ENCODE measurements at regions not wholly inside any gene's neighbourhood (a gene's known extent, or its start where the extent isn't known, plus 50 kb on each side); places are given as distances from the start of the nearest gene placed in this dataset.

DNA sequence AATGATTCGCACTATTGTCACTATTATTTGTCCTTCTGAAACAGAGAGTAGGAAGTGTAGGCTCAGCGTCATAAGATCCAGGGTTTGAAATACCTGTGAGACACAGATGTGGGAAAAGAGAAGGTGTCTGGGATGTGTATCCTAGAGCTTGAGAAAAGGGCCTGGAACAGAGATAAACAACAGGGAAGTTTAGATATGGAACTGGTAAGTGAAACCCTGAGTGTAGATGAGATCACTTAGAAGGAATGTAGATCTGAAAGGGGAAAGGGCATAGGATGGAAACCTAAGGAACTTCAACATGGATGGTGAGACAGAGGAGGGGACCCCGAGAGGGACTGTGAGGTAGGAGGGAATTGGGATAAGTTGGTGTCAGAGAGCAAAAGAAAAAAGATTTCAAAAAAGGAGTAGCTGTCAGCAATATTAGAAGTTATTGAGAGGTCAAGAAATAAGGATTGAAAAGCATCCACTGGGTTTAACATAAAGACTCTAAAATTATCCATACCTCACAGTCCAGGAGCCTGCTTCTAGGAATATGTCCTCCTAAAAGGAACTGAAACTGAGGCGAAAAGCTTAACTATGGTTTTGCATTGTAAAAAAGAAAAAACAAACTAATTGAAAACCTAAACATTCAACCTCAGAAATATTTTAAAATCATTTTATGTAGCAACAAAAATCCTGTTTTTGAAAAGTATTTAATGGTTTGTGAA lies 119.2 kb upstream of the NPVF start:
- ATAC-seq (no peak), DNase-seq (ENCODE audit: low read depth, low spot score) (no peak)
- H3K9me3 ChIP-seq (ENCODE audit: control insufficient read depth in 1 of 2, insufficient read depth in 1 of 2, low read depth in 1 of 2, low read length in 2 of 2): no peaks in the 10 kb centered on the region
- no peak overlapping the region for H2AFZ ChIP-seq (ENCODE audit: low read depth, low read length, poor library complexity, severe bottlenecking)
- no peaks in the 10 kb centered on the region for H3K36me3 ChIP-seq (ENCODE audit: control insufficient read depth in 1 of 2, insufficient read depth in 2 of 2, low read length in 2 of 2)
- ChIA-PET RAD21 (ENCODE audit: low non-redundant PET in 1 of 2, low total read pairs in 2 of 2, uncharacterized antibody in 2 of 2, unreplicated experiment in 2 of 2) (no interaction called here), POLR2A (no interaction called here), CTCF (no interaction called here)
- no peaks in the 10 kb centered on the region for H3K79me2 ChIP-seq (ENCODE audit: insufficient read depth, low read length)
- no peaks in the 10 kb centered on the region for H3K9me2 ChIP-seq (ENCODE audit: insufficient read depth)
- H3K9ac ChIP-seq (ENCODE audit: low read length): no peak overlapping the region
- BruUV-seq (replicated peaks): no TSS peak
- TF ChIP-seq MAX (IDR thresholded peaks at IDR 0.05): no peak
- TF ChIP-seq EZH2phosphoT487 (IDR thresholded peaks at IDR 0.05; ENCODE audit: borderline replicate concordance): no peak
- no peak for TF ChIP-seq TCF7L2 (IDR thresholded peaks at IDR 0.05; ENCODE audit: borderline replicate concordance, extremely low read depth, insufficient read depth, insufficient read length)
- no peak for TF ChIP-seq JUND (IDR thresholded peaks at IDR 0.05)
- TF ChIP-seq CTCF (IDR thresholded peaks at IDR 0.05 in 2 of 3, conservative IDR thresholded peaks at IDR 0.05 in 1 of 3; ENCODE audit: borderline replicate concordance in 1 of 3, insufficient read depth in 1 of 3, low read depth in 2 of 3, low read length in 2 of 3): no peak
- TF ChIP-seq ELF1 (IDR thresholded peaks at IDR 0.05; ENCODE audit: borderline replicate concordance, low read depth): no peak
- no peak for TF ChIP-seq YY1 (IDR thresholded peaks at IDR 0.05; ENCODE audit: extremely low read depth, insufficient replicate concordance, low read depth, low read length)
- TF ChIP-seq RAD21 (IDR thresholded peaks at IDR 0.05; ENCODE audit: low read depth): no peak
- TF ChIP-seq POLR2AphosphoS5 (IDR thresholded peaks at IDR 0.05; ENCODE audit: low read depth, low read length): no peak
- no peak for TF ChIP-seq ZFX (IDR thresholded peaks at IDR 0.05)
- TF ChIP-seq, protein P1, sequence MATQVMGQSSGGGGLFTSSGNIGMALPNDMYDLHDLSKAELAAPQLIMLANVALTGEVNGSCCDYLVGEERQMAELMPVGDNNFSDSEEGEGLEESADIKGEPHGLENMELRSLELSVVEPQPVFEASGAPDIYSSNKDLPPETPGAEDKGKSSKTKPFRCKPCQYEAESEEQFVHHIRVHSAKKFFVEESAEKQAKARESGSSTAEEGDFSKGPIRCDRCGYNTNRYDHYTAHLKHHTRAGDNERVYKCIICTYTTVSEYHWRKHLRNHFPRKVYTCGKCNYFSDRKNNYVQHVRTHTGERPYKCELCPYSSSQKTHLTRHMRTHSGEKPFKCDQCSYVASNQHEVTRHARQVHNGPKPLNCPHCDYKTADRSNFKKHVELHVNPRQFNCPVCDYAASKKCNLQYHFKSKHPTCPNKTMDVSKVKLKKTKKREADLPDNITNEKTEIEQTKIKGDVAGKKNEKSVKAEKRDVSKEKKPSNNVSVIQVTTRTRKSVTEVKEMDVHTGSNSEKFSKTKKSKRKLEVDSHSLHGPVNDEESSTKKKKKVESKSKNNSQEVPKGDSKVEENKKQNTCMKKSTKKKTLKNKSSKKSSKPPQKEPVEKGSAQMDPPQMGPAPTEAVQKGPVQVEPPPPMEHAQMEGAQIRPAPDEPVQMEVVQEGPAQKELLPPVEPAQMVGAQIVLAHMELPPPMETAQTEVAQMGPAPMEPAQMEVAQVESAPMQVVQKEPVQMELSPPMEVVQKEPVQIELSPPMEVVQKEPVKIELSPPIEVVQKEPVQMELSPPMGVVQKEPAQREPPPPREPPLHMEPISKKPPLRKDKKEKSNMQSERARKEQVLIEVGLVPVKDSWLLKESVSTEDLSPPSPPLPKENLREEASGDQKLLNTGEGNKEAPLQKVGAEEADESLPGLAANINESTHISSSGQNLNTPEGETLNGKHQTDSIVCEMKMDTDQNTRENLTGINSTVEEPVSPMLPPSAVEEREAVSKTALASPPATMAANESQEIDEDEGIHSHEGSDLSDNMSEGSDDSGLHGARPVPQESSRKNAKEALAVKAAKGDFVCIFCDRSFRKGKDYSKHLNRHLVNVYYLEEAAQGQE (IDR thresholded peaks at IDR 0.05; ENCODE audit: low read depth): no peak
- no peak overlapping the region for H3K4me3 ChIP-seq (replicated peaks in 1 of 2; ENCODE audit: low read depth in 1 of 2, low read length in 2 of 2)
- H3K4me1 ChIP-seq (ENCODE audit: control insufficient read depth in 1 of 2, insufficient read depth in 2 of 2, low read length in 2 of 2): no peaks in the 10 kb centered on the region
- no peaks in the 10 kb centered on the region for H4K20me1 ChIP-seq (ENCODE audit: insufficient read depth)
- intact Hi-C loops (cut with micrococcal nuclease): no loop called here
- H3K27ac ChIP-seq (ENCODE audit: low read depth, low read length): no peak overlapping the region
- no peak overlapping the region for H3K4me2 ChIP-seq (ENCODE audit: low read length)
- H3K27me3 ChIP-seq (ENCODE audit: insufficient read depth, low read length): peaks cover 8% of the 10 kb centered on the region

All from HCT116 (cell line).